ENCODE measurements at regions not wholly inside any gene's neighbourhood (a gene's known extent, or its start where the extent isn't known, plus 50 kb on each side); places are given as distances from the start of the nearest gene placed in this dataset.

GRCh38 chr4:167943872-167944505, 148.3 kb upstream of the ANXA10 start:
- TF ChIP-seq CTCF (conservative IDR thresholded peaks at IDR 0.05; ENCODE audit: low read length), result no peak
- TF ChIP-seq EZH2phosphoT487 (IDR thresholded peaks at IDR 0.05; ENCODE audit: borderline replicate concordance), result no peak
